MM.1S (cell line): ENCODE measurements at regions not wholly inside any gene's neighbourhood (a gene's known extent, or its start where the extent isn't known, plus 50 kb on each side); places are given as distances from the start of the nearest gene placed in this dataset.

Source experiments
- DNase-seq: peaks from one replicate; pipeline ENCODE4 v3.0.0-alpha.2; 2015
- H2AFZ ChIP-seq: fragments of 300-600 bp; sonication (generic); 2 replicates; pipeline ENCODE4 v1.6.0; 2016; ENCODE audit warnings: antibody characterized with exemption, low read length
- H3F3A ChIP-seq: fragments of 300-600 bp; sonication (generic); 2 replicates; pipeline ENCODE4 v1.6.1; 2016; ENCODE audit warnings: mild to moderate bottlenecking, antibody characterized with exemption, low read length, moderate library complexity, mixed read lengths; ENCODE audit not compliant: insufficient read depth
- H3K27ac ChIP-seq: fragments of 300-600 bp; sonication (generic); 2 replicates; pipeline ENCODE4 v1.5.1; 2016; ENCODE audit warnings: mild to moderate bottlenecking, low read length
- H3K27me3 ChIP-seq: fragments of 300-600 bp; sonication (generic); replicated peaks from 2 replicates; pipeline ENCODE4 v1.6.0; 2016; ENCODE audit warnings: low read length; ENCODE audit not compliant: insufficient read depth
- H3K36me3 ChIP-seq: fragments of 300-600 bp; sonication (generic); replicated peaks from 2 replicates; pipeline ENCODE4 v1.6.1; 2016; ENCODE audit warnings: mild to moderate bottlenecking, low read length, mixed read lengths; ENCODE audit not compliant: insufficient read depth
- H3K4me1 ChIP-seq: fragments of 300-600 bp; sonication (generic); 2 replicates; pipeline ENCODE4 v1.6.1; 2016; ENCODE audit warnings: low read length, mixed read lengths
- H3K4me2 ChIP-seq: fragments of 300-600 bp; sonication (generic); 2 replicates; pipeline ENCODE4 v1.6.0; 2016; ENCODE audit warnings: low read depth, low read length
- H3K4me3 ChIP-seq: fragments of 300-600 bp; sonication (generic); 2 replicates; pipeline ENCODE4 v1.5.1; 2016; ENCODE audit warnings: low read length, mixed read lengths
- H3K79me2 ChIP-seq: fragments of 300-600 bp; sonication (generic); 2 replicates; pipeline ENCODE4 v1.6.1; 2016; ENCODE audit warnings: mixed run types, low read length, mixed read lengths
- H3K9ac ChIP-seq: fragments of 300-600 bp; sonication (generic); 2 replicates; pipeline ENCODE4 v1.6.1; 2016; ENCODE audit warnings: low read length, mixed read lengths
- H3K9me2 ChIP-seq: fragments of 300-600 bp; sonication (generic); replicated peaks from 2 replicates; pipeline ENCODE4 v1.6.1; 2016; ENCODE audit warnings: mild to moderate bottlenecking, low read length, mixed read lengths; ENCODE audit not compliant: insufficient read depth
- H3K9me3 ChIP-seq: fragments of 300-600 bp; sonication (generic); replicated peaks from 2 replicates; pipeline ENCODE4 v1.6.1; 2016; ENCODE audit warnings: mild to moderate bottlenecking, low read length, mixed read lengths; ENCODE audit not compliant: insufficient read depth
- H4K20me1 ChIP-seq: fragments of 300-600 bp; sonication (generic); 2 replicates; pipeline ENCODE4 v1.6.1; 2016; ENCODE audit warnings: mild to moderate bottlenecking, low read length, moderate library complexity, mixed read lengths; ENCODE audit not compliant: insufficient read depth
- CTCF ChIP-seq: fragments of 300-600 bp; sonication (generic); IDR thresholded peaks from 2 replicates; pipeline ENCODE4 v1.5.1; 2016; ENCODE audit warnings: antibody characterized with exemption, low read length, mixed read lengths
- EZH2 ChIP-seq: fragments of 300-600 bp; sonication (generic); optimal IDR thresholded peaks from 2 replicates; pipeline ENCODE3; 2017; ENCODE audit warnings: low read depth, mild to moderate bottlenecking, antibody characterized with exemption, low read length, mixed read lengths
- EZH2phosphoT487 ChIP-seq: fragments of 300-600 bp; sonication (generic); IDR thresholded peaks from 2 replicates; pipeline ENCODE4 v1.6.1; 2018; ENCODE audit warnings: antibody characterized with exemption, low read length

DNA sequence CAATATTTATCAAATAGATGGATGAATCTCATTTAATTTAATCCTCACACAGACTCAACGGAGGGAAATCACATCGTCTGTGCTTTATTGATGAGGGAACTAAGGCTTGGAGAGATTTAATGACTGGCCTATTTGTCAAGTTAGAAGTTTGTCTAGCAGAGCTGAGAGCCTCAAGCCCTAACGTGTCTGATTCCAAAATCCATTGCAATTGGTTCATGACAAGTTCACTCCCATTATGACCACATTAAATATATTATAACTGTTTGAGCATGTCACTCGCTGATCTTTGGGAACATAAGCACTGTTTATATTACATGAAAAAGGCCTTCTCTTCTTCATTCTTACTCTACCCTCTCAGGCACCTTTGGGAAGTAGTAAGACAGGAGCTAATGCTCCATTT is 89.4 kb upstream of the SIRPA start:
- H4K20me1 ChIP-seq: no peaks in the 10 kb centered on the region
- no peak overlapping the region for H3K9ac ChIP-seq
- no peaks in the 10 kb centered on the region for H3K79me2 ChIP-seq
- no peak for TF ChIP-seq EZH2phosphoT487
- TF ChIP-seq CTCF: no peak
- no peak for TF ChIP-seq EZH2
- H3K4me3 ChIP-seq: no peak overlapping the region
- no peaks in the 10 kb centered on the region for H3K9me2 ChIP-seq
- no peak overlapping the region for H3K4me2 ChIP-seq
- H3K27ac ChIP-seq: no peak overlapping the region
- H3F3A ChIP-seq: peaks cover 11% of the 10 kb centered on the region; the same call in 1 of the 2 replicates
- H3K4me1 ChIP-seq: peaks cover 15% of the 10 kb centered on the region
- no peaks in the 10 kb centered on the region for H3K36me3 ChIP-seq
- H3K27me3 ChIP-seq: peaks cover 3% of the 10 kb centered on the region; the same call in 1 of the 2 replicates
- DNase-seq: no peak
- H2AFZ ChIP-seq: no peak overlapping the region
- H3K9me3 ChIP-seq: no peaks in the 10 kb centered on the region

GRCh38 chr20:1805161-1805581 is 90.0 kb upstream of the SIRPA start:
- Histone ChIP-seq H3K27me3 (peaks cover 3% of the 10 kb centered on the region; the same call in 1 of the 2 replicates), H3K4me1 (peaks cover 18% of the 10 kb centered on the region), H3K27ac (no peak overlapping the region), H3K4me3 (no peak overlapping the region), H3K4me2 (no peak overlapping the region), H3K79me2 (no peaks in the 10 kb centered on the region), H3K9ac (no peak overlapping the region), H3K9me2 (no peaks in the 10 kb centered on the region), H3F3A (peaks cover 11% of the 10 kb centered on the region; the same call in 1 of the 2 replicates), H3K36me3 (no peaks in the 10 kb centered on the region), H2AFZ (no peak overlapping the region), H4K20me1 (no peaks in the 10 kb centered on the region), H3K9me3 (no peaks in the 10 kb centered on the region)
- DNase-seq: no peak
- TF ChIP-seq EZH2 (no peak), CTCF (no peak), EZH2phosphoT487 (no peak)

DNA sequence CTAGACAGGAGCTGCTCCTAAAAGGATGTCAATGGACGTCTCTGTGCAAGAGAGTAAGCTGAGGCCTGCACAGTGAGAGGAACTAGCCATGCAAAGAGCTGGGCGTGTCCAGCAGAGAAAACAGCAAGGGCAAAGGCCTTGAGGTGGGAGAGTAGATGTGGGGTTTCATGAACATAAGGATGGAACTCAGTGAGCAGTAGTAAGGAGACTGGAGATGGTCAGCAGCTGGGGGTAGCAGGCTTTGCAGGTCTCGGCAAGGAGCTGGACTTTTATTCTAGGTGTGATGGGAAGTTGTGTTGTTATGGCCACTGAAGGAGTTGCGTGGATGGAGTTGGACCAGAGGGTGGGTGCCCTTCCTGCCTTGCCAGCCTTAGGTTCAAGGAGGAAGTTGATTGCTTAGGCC is 90.7 kb upstream of the SIRPA start:
- H3K4me2 ChIP-seq: no peak overlapping the region
- H3K4me1 ChIP-seq: peaks cover 18% of the 10 kb centered on the region
- H3K9me3 ChIP-seq: no peaks in the 10 kb centered on the region
- H3K27me3 ChIP-seq: peaks cover 3% of the 10 kb centered on the region; the same call in 1 of the 2 replicates
- no peak overlapping the region for H2AFZ ChIP-seq
- H3K4me3 ChIP-seq: no peak overlapping the region
- no peaks in the 10 kb centered on the region for H3K79me2 ChIP-seq
- H3F3A ChIP-seq: peaks cover 11% of the 10 kb centered on the region; the same call in 1 of the 2 replicates
- H3K9ac ChIP-seq: no peak overlapping the region
- no peaks in the 10 kb centered on the region for H4K20me1 ChIP-seq
- TF ChIP-seq CTCF (no peak), EZH2 (no peak), EZH2phosphoT487 (no peak)
- no peaks in the 10 kb centered on the region for H3K9me2 ChIP-seq
- no peak overlapping the region for H3K27ac ChIP-seq
- no peaks in the 10 kb centered on the region for H3K36me3 ChIP-seq
- no peak for DNase-seq
